ENCODE measurements at regions not wholly inside any gene's neighbourhood (a gene's known extent, or its start where the extent isn't known, plus 50 kb on each side); places are given as distances from the start of the nearest gene placed in this dataset.

DNA sequence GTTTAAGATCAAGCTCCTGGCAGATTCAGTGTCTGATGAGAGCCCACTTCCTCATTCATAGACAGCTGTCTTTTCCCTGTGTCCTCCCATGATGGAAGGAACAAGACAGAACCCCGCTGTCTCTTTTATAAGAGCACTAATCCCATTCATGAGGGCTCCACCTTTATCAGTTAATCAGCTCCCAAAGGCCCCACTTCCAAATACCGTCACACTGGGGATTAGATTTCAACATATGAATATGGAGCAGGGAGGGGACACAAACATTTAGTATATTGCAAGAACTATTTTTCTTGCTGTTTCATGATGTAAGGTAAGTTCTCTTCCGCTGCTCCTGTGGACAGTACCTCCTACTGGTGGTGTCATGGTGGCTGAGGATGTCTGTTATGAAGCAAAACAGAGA is 158.3 kb upstream of the IRAK1BP1 start:
- TF ChIP-seq, protein P1, sequence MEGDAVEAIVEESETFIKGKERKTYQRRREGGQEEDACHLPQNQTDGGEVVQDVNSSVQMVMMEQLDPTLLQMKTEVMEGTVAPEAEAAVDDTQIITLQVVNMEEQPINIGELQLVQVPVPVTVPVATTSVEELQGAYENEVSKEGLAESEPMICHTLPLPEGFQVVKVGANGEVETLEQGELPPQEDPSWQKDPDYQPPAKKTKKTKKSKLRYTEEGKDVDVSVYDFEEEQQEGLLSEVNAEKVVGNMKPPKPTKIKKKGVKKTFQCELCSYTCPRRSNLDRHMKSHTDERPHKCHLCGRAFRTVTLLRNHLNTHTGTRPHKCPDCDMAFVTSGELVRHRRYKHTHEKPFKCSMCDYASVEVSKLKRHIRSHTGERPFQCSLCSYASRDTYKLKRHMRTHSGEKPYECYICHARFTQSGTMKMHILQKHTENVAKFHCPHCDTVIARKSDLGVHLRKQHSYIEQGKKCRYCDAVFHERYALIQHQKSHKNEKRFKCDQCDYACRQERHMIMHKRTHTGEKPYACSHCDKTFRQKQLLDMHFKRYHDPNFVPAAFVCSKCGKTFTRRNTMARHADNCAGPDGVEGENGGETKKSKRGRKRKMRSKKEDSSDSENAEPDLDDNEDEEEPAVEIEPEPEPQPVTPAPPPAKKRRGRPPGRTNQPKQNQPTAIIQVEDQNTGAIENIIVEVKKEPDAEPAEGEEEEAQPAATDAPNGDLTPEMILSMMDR (IDR thresholded peaks at IDR 0.05; ENCODE audit: low read length), result no peak
- TF ChIP-seq EZH2 (IDR thresholded peaks at IDR 0.05; ENCODE audit: borderline replicate concordance, low read length), result no peak

Data from OCI-LY1 (cell line).